SJSA1 (cell line): ENCODE measurements at regions not wholly inside any gene's neighbourhood (a gene's known extent, or its start where the extent isn't known, plus 50 kb on each side); places are given as distances from the start of the nearest gene placed in this dataset.

Experiments
- DNase-seq, 2 experiments: peaks; one replicate each; pipeline ENCODE4 v3.0.0-alpha.2; 2015 to 2020; ENCODE audit warnings: low spot score in 2 of 2, low read depth in 1 of 2
- H3K27ac ChIP-seq: fragments of 250-450 bp; sonication (Bioruptor Pico); 2 replicates; pipeline ENCODE4 v1.5.1; 2020; ENCODE audit warnings: mild to moderate bottlenecking, moderate library complexity
- H3K27me3 ChIP-seq: fragments of 250-450 bp; sonication (Bioruptor Pico); replicated peaks from 2 replicates; pipeline ENCODE4 v1.5.1; 2020; ENCODE audit warnings: mild to moderate bottlenecking, moderate library complexity
- H3K36me3 ChIP-seq: fragments of 250-450 bp; sonication (Bioruptor Pico); 2 replicates; pipeline ENCODE4 v1.5.1; 2020; ENCODE audit warnings: mild to moderate bottlenecking
- H3K4me1 ChIP-seq: fragments of 250-450 bp; sonication (Bioruptor Pico); replicated peaks from 2 replicates; pipeline ENCODE4 v1.6.1; 2021; ENCODE audit warnings: mild to moderate bottlenecking
- H3K4me3 ChIP-seq: fragments of 250-450 bp; sonication (Bioruptor Pico); 2 replicates; pipeline ENCODE4 v1.5.1; 2020; ENCODE audit warnings: mild to moderate bottlenecking
- H3K9me3 ChIP-seq: fragments of 250-450 bp; sonication (Bioruptor Pico); replicated peaks from 2 replicates; pipeline ENCODE4 v1.5.1; 2020; ENCODE audit warnings: mild to moderate bottlenecking

- Histone ChIP-seq H3K4me1 (no peaks in the 10 kb centered on the region), H3K4me3 (no peak overlapping the region), H3K9me3 (peaks cover 9% of the 10 kb centered on the region), H3K27ac (no peak overlapping the region), H3K27me3 (no peaks in the 10 kb centered on the region), H3K36me3 (no peaks in the 10 kb centered on the region)
- no peak for DNase-seq
Measured at GRCh38 chr1:72690871-72691270, 408.5 kb upstream of the NEGR1 start.

GRCh38 chr1:72678683-72679082 lies 396.3 kb upstream of the NEGR1 start:
- H3K36me3 ChIP-seq: no peaks in the 10 kb centered on the region
- no peaks in the 10 kb centered on the region for H3K27me3 ChIP-seq
- no peak for DNase-seq
- no peaks in the 10 kb centered on the region for H3K4me1 ChIP-seq
- 0 out of 2 replicates have a peak, but pooled peaks cover 4% of the 10 kb centered on the region for H3K9me3 ChIP-seq
- no peak overlapping the region for H3K4me3 ChIP-seq
- no peak overlapping the region for H3K27ac ChIP-seq

- Histone ChIP-seq H3K4me1 (no peaks in the 10 kb centered on the region), H3K9me3 (no peaks in the 10 kb centered on the region), H3K36me3 (no peaks in the 10 kb centered on the region), H3K27ac (no peak overlapping the region), H3K4me3 (no peak overlapping the region), H3K27me3 (no peaks in the 10 kb centered on the region)
- DNase-seq: no peak
Measured at GRCh38 chr1:72670902-72671301, 388.6 kb upstream of the NEGR1 start.

- no peaks in the 10 kb centered on the region for H3K36me3 ChIP-seq
- no peaks in the 10 kb centered on the region for H3K4me1 ChIP-seq
- H3K4me3 ChIP-seq: no peak overlapping the region
- H3K27ac ChIP-seq: no peak overlapping the region
- no peak for DNase-seq
- no peaks in the 10 kb centered on the region for H3K9me3 ChIP-seq
- no peaks in the 10 kb centered on the region for H3K27me3 ChIP-seq
Measured at GRCh38 chr1:72662918-72663317, 380.6 kb upstream of the NEGR1 start.

GRCh38 chr1:72650843-72651435 lies 368.6 kb upstream of the NEGR1 start:
- no peaks in the 10 kb centered on the region for H3K9me3 ChIP-seq
- no peak overlapping the region for H3K27ac ChIP-seq
- no peaks in the 10 kb centered on the region for H3K4me1 ChIP-seq
- H3K36me3 ChIP-seq: no peaks in the 10 kb centered on the region
- no peak for DNase-seq
- no peaks in the 10 kb centered on the region for H3K27me3 ChIP-seq
- no peak overlapping the region for H3K4me3 ChIP-seq

- DNase-seq: no peak
- Histone ChIP-seq H3K27me3 (no peaks in the 10 kb centered on the region), H3K27ac (no peak overlapping the region), H3K36me3 (no peaks in the 10 kb centered on the region), H3K4me3 (no peak overlapping the region), H3K9me3 (no peaks in the 10 kb centered on the region), H3K4me1 (no peaks in the 10 kb centered on the region)
Measured at GRCh38 chr1:72649991-72650390, 367.7 kb upstream of the NEGR1 start.

- H3K27ac ChIP-seq: no peak overlapping the region
- no peaks in the 10 kb centered on the region for H3K9me3 ChIP-seq
- no peaks in the 10 kb centered on the region for H3K36me3 ChIP-seq
Measured at GRCh38 chr1:72649211-72649888, 367.0 kb upstream of the NEGR1 start.

GRCh38 chr1:72648465-72648864 lies 366.1 kb upstream of the NEGR1 start:
- Histone ChIP-seq H3K4me3 (no peak overlapping the region), H3K27ac (no peak overlapping the region), H3K27me3 (no peaks in the 10 kb centered on the region), H3K36me3 (no peaks in the 10 kb centered on the region), H3K4me1 (no peaks in the 10 kb centered on the region), H3K9me3 (no peaks in the 10 kb centered on the region)
- DNase-seq: no peak

More at GRCh38 chr1:72649211-72649888, 367.0 kb upstream of the NEGR1 start:
- no peak overlapping the region for H3K4me3 ChIP-seq
- no peaks in the 10 kb centered on the region for H3K4me1 ChIP-seq
- DNase-seq: no peak
- no peaks in the 10 kb centered on the region for H3K27me3 ChIP-seq

- no peaks in the 10 kb centered on the region for H3K36me3 ChIP-seq
- H3K4me3 ChIP-seq: no peak overlapping the region
- H3K27me3 ChIP-seq: no peaks in the 10 kb centered on the region
- no peaks in the 10 kb centered on the region for H3K4me1 ChIP-seq
- H3K9me3 ChIP-seq: no peaks in the 10 kb centered on the region
- DNase-seq: no peak
- no peak overlapping the region for H3K27ac ChIP-seq
Measured at GRCh38 chr1:72643142-72643541, 360.8 kb upstream of the NEGR1 start.

GRCh38 chr1:72637593-72637992 lies 355.3 kb upstream of the NEGR1 start:
- H3K9me3 ChIP-seq: no peaks in the 10 kb centered on the region

GRCh38 chr1:72636631-72637030 lies 354.3 kb upstream of the NEGR1 start:
- Histone ChIP-seq H3K36me3 (no peaks in the 10 kb centered on the region), H3K27ac (no peak overlapping the region), H3K4me3 (no peak overlapping the region), H3K4me1 (no peaks in the 10 kb centered on the region), H3K9me3 (no peaks in the 10 kb centered on the region), H3K27me3 (no peaks in the 10 kb centered on the region)
- DNase-seq: no peak

More at GRCh38 chr1:72637593-72637992, 355.3 kb upstream of the NEGR1 start:
- Histone ChIP-seq H3K27me3 (no peaks in the 10 kb centered on the region), H3K36me3 (no peaks in the 10 kb centered on the region), H3K27ac (no peak overlapping the region), H3K4me3 (no peak overlapping the region), H3K4me1 (no peaks in the 10 kb centered on the region)
- no peak for DNase-seq

GRCh38 chr1:72635719-72636118 lies 353.4 kb upstream of the NEGR1 start:
- Histone ChIP-seq H3K4me3 (no peak overlapping the region), H3K27ac (no peak overlapping the region), H3K36me3 (no peaks in the 10 kb centered on the region), H3K27me3 (no peaks in the 10 kb centered on the region), H3K9me3 (no peaks in the 10 kb centered on the region), H3K4me1 (no peaks in the 10 kb centered on the region)
- DNase-seq: no peak

GRCh38 chr1:72634946-72635345 lies 352.6 kb upstream of the NEGR1 start:
- no peaks in the 10 kb centered on the region for H3K36me3 ChIP-seq
- no peaks in the 10 kb centered on the region for H3K27me3 ChIP-seq
- no peak overlapping the region for H3K27ac ChIP-seq
- H3K4me1 ChIP-seq: no peaks in the 10 kb centered on the region
- no peaks in the 10 kb centered on the region for H3K9me3 ChIP-seq
- H3K4me3 ChIP-seq: no peak overlapping the region
- DNase-seq: no peak

- Histone ChIP-seq H3K36me3 (no peaks in the 10 kb centered on the region), H3K9me3 (no peaks in the 10 kb centered on the region), H3K27ac (no peak overlapping the region), H3K4me1 (no peaks in the 10 kb centered on the region), H3K4me3 (no peak overlapping the region), H3K27me3 (no peaks in the 10 kb centered on the region)
- no peak for DNase-seq
Measured at GRCh38 chr1:72631449-72631848, 349.1 kb upstream of the NEGR1 start.

GRCh38 chr1:72623299-72623708 lies 341.0 kb upstream of the NEGR1 start:
- Histone ChIP-seq H3K27me3 (no peaks in the 10 kb centered on the region), H3K36me3 (no peaks in the 10 kb centered on the region), H3K27ac (no peak overlapping the region), H3K4me3 (no peak overlapping the region), H3K9me3 (no peaks in the 10 kb centered on the region), H3K4me1 (no peaks in the 10 kb centered on the region)
- peak in 1 of 2 experiments; percentile 3 for DNase-seq
